ENCODE measurements at regions not wholly inside any gene's neighbourhood (a gene's known extent, or its start where the extent isn't known, plus 50 kb on each side); places are given as distances from the start of the nearest gene placed in this dataset.

DNA sequence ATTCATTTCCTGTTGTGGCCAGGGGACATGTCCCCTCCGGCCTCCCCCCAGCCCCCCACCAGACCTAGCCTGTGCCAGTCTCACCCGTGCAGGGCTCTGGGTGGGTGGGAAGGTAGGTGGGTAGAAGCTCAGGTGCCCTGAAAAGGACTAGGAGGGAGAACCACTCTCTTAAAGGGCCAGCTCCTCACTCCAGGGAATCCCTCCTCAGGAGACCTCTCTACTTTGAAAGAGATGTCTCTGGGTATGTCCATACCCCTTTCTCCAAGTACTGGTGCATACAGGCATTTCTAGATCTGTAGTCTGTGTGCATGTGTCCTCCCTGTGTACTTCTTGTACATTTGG, 60.8 kb upstream of the EPB41L1 start:
- H3K9ac ChIP-seq (ENCODE audit: low read length): no peak overlapping the region
- H3K4me3 ChIP-seq (ENCODE audit: low read depth, low read length): peak overlapping the region; percentile 70
- H3K36me3 ChIP-seq (ENCODE audit: control insufficient read depth, insufficient read depth, low read length): no peaks in the 10 kb centered on the region
- peaks cover 70% of the 10 kb centered on the region for H3K27me3 ChIP-seq (ENCODE audit: control insufficient read depth, insufficient read depth, low read length)
- H3K9me3 ChIP-seq (ENCODE audit: control insufficient read depth, insufficient read depth, low read depth, low read length): no peaks in the 10 kb centered on the region
- H3K4me1 ChIP-seq (ENCODE audit: control insufficient read depth, insufficient read depth, low read length): peaks cover 43% of the 10 kb centered on the region
- H3K27ac ChIP-seq (ENCODE audit: low read depth, low read length): no peak overlapping the region

DNA sequence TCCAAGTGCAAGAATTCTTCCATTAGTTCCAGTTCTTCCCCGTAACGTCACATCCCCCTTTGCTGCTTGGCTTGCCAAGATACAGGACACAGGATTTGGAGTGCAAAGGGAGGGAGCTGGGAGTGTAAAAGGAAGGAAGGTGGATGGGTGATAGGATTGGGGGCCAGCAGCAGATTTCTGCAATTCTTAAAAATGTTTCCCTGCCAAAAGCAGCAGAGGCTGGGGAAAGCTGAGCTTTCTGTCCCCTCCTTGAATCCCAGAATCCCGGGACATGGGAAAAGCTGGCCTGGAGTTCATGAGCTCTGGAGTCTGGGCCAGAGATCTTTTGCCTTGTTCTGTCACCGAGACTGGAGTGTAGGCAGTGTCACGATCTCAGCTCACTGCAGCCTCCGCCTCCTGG, 60.0 kb upstream of the EPB41L1 start:
- Histone ChIP-seq H3K27me3 (ENCODE audit: control insufficient read depth, insufficient read depth, low read length) (peaks cover 76% of the 10 kb centered on the region), H3K9me3 (ENCODE audit: control insufficient read depth, insufficient read depth, low read depth, low read length) (no peaks in the 10 kb centered on the region), H3K4me3 (ENCODE audit: low read depth, low read length) (peak overlapping the region; percentile 30), H3K4me1 (ENCODE audit: control insufficient read depth, insufficient read depth, low read length) (peaks cover 43% of the 10 kb centered on the region), H3K36me3 (ENCODE audit: control insufficient read depth, insufficient read depth, low read length) (no peaks in the 10 kb centered on the region), H3K27ac (ENCODE audit: low read depth, low read length) (no peak overlapping the region), H3K9ac (ENCODE audit: low read length) (no peak overlapping the region)

DNA sequence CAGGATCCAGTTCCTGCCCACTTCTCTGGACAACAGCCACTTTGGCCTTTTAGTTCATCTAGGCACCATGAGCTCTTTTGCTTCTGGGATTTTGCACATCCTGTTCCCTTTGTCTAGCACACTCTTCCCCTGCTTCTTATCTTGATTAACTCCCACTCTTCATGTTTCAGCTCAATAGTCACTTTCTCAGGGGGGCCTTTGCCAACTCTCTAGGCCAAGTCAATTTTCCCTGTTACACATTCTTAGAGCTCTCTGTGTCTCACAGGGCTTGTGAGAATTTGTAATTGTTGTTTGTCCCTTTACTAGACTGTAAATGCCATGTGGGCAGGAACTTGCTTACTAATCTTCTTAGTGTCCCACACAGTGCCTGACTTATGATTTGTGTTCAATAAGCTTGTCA, 58.1 kb upstream of the EPB41L1 start:
- no peak overlapping the region for H3K9ac ChIP-seq (ENCODE audit: low read length)
- H3K27ac ChIP-seq (ENCODE audit: low read depth, low read length): no peak overlapping the region
- H3K27me3 ChIP-seq (ENCODE audit: control insufficient read depth, insufficient read depth, low read length): peaks cover 91% of the 10 kb centered on the region
- no peaks in the 10 kb centered on the region for H3K36me3 ChIP-seq (ENCODE audit: control insufficient read depth, insufficient read depth, low read length)
- H3K4me1 ChIP-seq (ENCODE audit: control insufficient read depth, insufficient read depth, low read length): peaks cover 37% of the 10 kb centered on the region
- H3K9me3 ChIP-seq (ENCODE audit: control insufficient read depth, insufficient read depth, low read depth, low read length): no peaks in the 10 kb centered on the region
- no peak overlapping the region for H3K4me3 ChIP-seq (ENCODE audit: low read depth, low read length)

DNA sequence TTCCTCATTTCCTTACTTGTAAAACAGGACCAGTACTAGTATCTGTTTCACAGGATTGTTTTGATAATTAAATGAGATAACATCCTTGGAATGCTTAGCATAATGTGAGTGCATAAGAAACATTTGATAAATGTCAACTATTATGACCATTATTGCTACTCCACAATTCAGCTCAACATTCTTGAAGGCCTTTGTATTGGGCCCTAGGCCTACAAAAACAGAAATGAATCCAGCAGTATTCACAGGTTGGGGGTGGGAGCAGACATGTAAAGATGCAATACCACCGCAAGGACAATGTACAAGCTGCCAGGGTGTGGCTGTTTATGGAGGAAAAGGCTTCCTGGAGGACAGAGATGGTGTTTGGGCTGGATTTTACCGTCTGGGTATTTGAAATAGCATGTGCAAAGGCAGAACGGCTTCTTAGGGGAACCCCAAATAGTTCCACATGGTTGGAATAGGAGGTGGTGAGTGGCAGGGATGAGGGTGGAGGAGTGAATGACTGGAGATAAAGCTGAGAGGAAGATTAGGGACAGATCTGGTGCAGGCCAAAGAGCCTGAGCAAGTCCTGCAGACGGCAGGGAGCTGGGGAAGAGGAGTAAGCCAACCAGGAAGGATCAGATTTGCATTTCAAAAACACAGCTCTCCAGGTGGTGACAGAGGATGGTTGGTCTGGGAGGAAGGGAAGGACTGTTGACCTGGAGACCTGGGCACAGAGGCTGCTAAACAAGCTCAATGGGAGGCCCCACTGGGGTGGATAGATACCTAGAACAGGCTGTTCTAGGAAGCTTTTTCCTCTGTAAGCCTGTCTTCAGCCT, 57.0 kb upstream of the EPB41L1 start:
- Histone ChIP-seq H3K9me3 (ENCODE audit: control insufficient read depth, insufficient read depth, low read depth, low read length) (no peaks in the 10 kb centered on the region), H3K36me3 (ENCODE audit: control insufficient read depth, insufficient read depth, low read length) (no peaks in the 10 kb centered on the region), H3K4me1 (ENCODE audit: control insufficient read depth, insufficient read depth, low read length) (peaks cover 37% of the 10 kb centered on the region), H3K4me3 (ENCODE audit: low read depth, low read length) (0 out of 2 replicates have a peak overlapping the region, but pooled peaks have one; percentile 7), H3K9ac (ENCODE audit: low read length) (no peak overlapping the region), H3K27ac (ENCODE audit: low read depth, low read length) (no peak overlapping the region), H3K27me3 (ENCODE audit: control insufficient read depth, insufficient read depth, low read length) (peaks cover 85% of the 10 kb centered on the region)

DNA sequence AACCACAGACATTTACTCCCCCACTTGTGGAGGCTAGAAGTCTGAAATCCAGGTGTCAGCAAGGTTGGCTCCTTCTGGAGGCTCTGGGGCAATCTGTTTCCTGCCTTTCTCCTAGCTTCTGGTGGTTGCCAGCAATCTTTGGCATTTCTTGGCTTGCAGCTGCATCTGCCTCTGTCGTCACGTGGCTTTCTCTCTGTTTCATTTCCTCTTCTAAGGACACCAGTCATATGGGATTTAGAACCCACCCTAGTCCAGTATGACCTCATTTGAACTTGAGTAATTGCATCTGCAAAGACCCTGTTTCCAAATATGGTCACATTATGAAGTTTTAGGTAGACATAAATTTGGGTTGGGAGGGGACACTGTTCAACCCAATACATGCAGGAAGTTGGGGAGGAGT, 56.2 kb upstream of the EPB41L1 start:
- H3K27ac ChIP-seq (ENCODE audit: low read depth, low read length): no peak overlapping the region
- H3K4me1 ChIP-seq (ENCODE audit: control insufficient read depth, insufficient read depth, low read length): peaks cover 34% of the 10 kb centered on the region
- peak overlapping the region; percentile 7; the same call in 1 of the 2 replicates for H3K4me3 ChIP-seq (ENCODE audit: low read depth, low read length)
- no peaks in the 10 kb centered on the region for H3K36me3 ChIP-seq (ENCODE audit: control insufficient read depth, insufficient read depth, low read length)
- peaks cover 79% of the 10 kb centered on the region for H3K27me3 ChIP-seq (ENCODE audit: control insufficient read depth, insufficient read depth, low read length)
- no peaks in the 10 kb centered on the region for H3K9me3 ChIP-seq (ENCODE audit: control insufficient read depth, insufficient read depth, low read depth, low read length)
- no peak overlapping the region for H3K9ac ChIP-seq (ENCODE audit: low read length)

DNA sequence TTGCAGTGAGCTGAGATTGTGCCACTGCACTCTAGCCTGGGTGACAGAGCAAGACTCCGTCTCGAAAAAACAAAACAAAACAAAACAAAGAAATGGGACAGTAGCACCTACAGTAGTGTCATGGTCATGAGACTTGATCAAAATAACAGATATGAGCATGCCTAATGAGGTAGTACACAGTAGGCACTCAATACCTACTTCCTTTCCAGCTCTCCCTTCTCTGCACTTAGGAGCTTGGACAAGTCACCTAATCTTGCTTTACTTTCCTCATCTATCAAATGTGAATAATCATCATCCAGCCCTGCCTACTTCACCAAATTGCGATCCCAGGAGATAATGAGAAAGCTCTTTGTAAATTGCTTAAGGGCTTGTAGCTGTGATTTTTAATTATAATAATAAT, 55.4 kb upstream of the EPB41L1 start:
- H3K27me3 ChIP-seq (ENCODE audit: control insufficient read depth, insufficient read depth, low read length): peaks cover 72% of the 10 kb centered on the region

DNA sequence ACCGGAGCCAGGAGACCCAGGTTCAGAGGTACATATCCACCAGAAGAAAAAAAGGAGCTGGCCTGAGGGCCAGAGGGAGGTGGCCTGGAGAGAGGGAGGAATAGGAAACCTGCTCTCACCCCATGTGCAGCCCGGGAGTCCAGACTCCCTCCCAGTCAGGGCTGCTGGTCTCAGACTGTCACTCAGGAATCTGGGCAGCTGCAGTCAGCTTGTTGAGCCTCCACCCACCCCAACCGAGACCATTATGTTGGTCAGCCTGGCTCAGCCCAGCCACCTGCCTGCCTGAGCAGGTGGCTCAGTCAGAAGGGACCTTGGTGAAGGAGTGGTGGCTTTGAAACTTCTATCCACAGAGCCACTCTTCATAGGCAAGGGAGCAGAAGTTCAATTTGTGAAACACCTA, 53.3 kb upstream of the EPB41L1 start:
- Histone ChIP-seq H3K9ac (ENCODE audit: low read length) (no peak overlapping the region), H3K4me1 (ENCODE audit: control insufficient read depth, insufficient read depth, low read length) (peaks cover 26% of the 10 kb centered on the region), H3K27ac (ENCODE audit: low read depth, low read length) (no peak overlapping the region), H3K27me3 (ENCODE audit: control insufficient read depth, insufficient read depth, low read length) (peaks cover 53% of the 10 kb centered on the region), H3K9me3 (ENCODE audit: control insufficient read depth, insufficient read depth, low read depth, low read length) (no peaks in the 10 kb centered on the region), H3K4me3 (ENCODE audit: low read depth, low read length) (no peak overlapping the region), H3K36me3 (ENCODE audit: control insufficient read depth, insufficient read depth, low read length) (no peaks in the 10 kb centered on the region)

More for the DNA sequence above, 55.4 kb upstream of the EPB41L1 start:
- no peak overlapping the region for H3K27ac ChIP-seq (ENCODE audit: low read depth, low read length)
- no peak overlapping the region for H3K4me3 ChIP-seq (ENCODE audit: low read depth, low read length)
- H3K36me3 ChIP-seq (ENCODE audit: control insufficient read depth, insufficient read depth, low read length): no peaks in the 10 kb centered on the region
- no peaks in the 10 kb centered on the region for H3K9me3 ChIP-seq (ENCODE audit: control insufficient read depth, insufficient read depth, low read depth, low read length)
- H3K9ac ChIP-seq (ENCODE audit: low read length): no peak overlapping the region
- H3K4me1 ChIP-seq (ENCODE audit: control insufficient read depth, insufficient read depth, low read length): peaks cover 30% of the 10 kb centered on the region

DNA sequence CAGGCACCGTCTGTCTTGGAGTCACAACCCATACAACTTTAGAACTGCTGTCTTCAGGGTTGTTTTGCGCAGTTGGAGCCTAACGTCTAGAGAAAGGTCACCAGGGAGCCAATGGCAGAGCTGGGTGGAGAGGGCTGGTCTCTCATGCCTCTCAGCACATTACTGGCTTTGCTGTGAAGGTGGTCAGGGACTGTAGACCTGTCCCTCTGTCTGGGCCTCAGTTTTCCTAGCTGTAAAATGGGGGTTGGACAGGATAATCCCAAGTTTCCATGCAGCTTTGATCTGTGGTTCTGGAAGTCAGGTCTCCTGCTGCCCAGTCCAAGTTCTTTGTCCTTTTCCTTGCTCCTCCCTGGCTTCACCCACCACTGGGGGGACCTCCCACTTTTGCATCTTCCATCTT, 52.2 kb upstream of the EPB41L1 start:
- no peak overlapping the region for H3K27ac ChIP-seq (ENCODE audit: low read depth, low read length)

DNA sequence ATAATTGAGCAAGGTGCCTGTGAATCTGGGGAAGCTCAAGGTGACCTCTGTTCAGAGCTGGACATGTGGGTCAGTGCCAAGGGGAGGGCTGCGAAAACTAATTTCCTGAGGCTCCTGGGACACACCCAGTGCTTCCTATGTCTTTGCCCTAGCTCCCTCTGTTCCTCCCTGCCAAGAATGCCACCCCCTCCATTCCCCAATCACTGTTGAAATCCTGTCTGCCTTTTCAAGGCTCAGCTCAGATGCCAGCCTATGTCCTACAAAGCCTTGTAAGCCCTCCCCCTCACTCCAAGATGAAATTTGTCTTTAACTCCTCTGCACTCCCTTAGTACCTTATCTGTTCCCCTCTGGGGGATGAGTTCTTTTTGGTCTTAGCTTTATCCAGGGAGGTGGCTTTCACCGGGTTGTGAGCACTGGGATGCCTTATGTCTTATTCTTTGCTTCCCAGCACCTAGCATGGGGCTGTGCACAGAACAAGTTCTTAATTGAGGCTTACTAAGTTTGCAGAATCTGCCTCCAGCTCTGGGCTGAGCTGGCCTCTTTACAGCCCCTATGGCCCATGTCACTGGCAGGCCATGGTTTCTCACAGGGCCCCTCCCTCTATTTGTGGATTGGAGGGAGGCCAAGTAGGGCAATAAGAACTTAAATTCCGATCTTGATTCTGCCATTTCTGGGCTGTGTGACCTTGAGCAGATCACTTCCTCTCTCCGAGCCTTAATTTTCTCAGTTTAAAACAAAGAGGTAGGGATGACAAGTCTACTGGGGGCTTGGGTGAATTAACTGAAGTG, 51.5 kb upstream of the EPB41L1 start:
- Histone ChIP-seq H3K36me3 (ENCODE audit: control insufficient read depth, insufficient read depth, low read length) (no peaks in the 10 kb centered on the region), H3K4me1 (ENCODE audit: control insufficient read depth, insufficient read depth, low read length) (peaks cover 11% of the 10 kb centered on the region), H3K9me3 (ENCODE audit: control insufficient read depth, insufficient read depth, low read depth, low read length) (no peaks in the 10 kb centered on the region), H3K27me3 (ENCODE audit: control insufficient read depth, insufficient read depth, low read length) (peaks cover 38% of the 10 kb centered on the region), H3K9ac (ENCODE audit: low read length) (no peak overlapping the region), H3K4me3 (ENCODE audit: low read depth, low read length) (no peak overlapping the region), H3K27ac (ENCODE audit: low read depth, low read length) (no peak overlapping the region)

More for the DNA sequence above, 52.2 kb upstream of the EPB41L1 start:
- H3K9me3 ChIP-seq (ENCODE audit: control insufficient read depth, insufficient read depth, low read depth, low read length): no peaks in the 10 kb centered on the region
- H3K4me3 ChIP-seq (ENCODE audit: low read depth, low read length): no peak overlapping the region
- no peaks in the 10 kb centered on the region for H3K36me3 ChIP-seq (ENCODE audit: control insufficient read depth, insufficient read depth, low read length)
- H3K9ac ChIP-seq (ENCODE audit: low read length): no peak overlapping the region
- H3K4me1 ChIP-seq (ENCODE audit: control insufficient read depth, insufficient read depth, low read length): peaks cover 17% of the 10 kb centered on the region
- H3K27me3 ChIP-seq (ENCODE audit: control insufficient read depth, insufficient read depth, low read length): peaks cover 42% of the 10 kb centered on the region

DNA sequence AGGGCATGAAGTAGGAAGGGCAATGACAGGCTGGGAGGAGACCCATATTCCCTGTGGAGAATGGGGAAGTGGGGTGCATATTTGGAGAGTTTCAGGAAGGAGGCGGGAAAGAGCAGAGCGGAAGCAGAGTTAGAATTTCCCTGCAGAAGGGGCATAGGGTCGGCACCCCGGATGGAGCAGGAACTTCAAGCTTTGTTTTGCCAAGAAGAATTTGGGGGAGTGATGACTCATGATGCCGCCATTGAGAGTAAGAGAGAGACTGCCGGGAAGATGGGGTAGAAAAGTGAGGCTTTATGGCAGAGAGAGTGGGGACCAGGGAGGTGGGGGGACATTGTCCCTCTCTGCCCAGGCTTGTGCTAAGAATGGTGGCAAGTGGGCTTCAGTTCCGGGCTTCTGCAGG, 50.3 kb upstream of the EPB41L1 start:
- H3K27me3 ChIP-seq (ENCODE audit: control insufficient read depth, insufficient read depth, low read length): peaks cover 26% of the 10 kb centered on the region
- H3K4me1 ChIP-seq (ENCODE audit: control insufficient read depth, insufficient read depth, low read length): peaks cover 7% of the 10 kb centered on the region
- H3K9ac ChIP-seq (ENCODE audit: low read length): no peak overlapping the region
- H3K27ac ChIP-seq (ENCODE audit: low read depth, low read length): no peak overlapping the region
- no peaks in the 10 kb centered on the region for H3K9me3 ChIP-seq (ENCODE audit: control insufficient read depth, insufficient read depth, low read depth, low read length)
- no peaks in the 10 kb centered on the region for H3K36me3 ChIP-seq (ENCODE audit: control insufficient read depth, insufficient read depth, low read length)
- no peak overlapping the region for H3K4me3 ChIP-seq (ENCODE audit: low read depth, low read length)
